Body of pancreas (tissue), 4 donors: ENCODE measurements at regions not wholly inside any gene's neighbourhood (a gene's known extent, or its start where the extent isn't known, plus 50 kb on each side); places are given as distances from the start of the nearest gene placed in this dataset.

Experiments used
- CTCF ChIP-seq, 7 experiments: fragments of 450-650 bp in 4 of 7; fragments of 200-600 bp in 3 of 7; sonication (generic) in 3 of 7; IDR thresholded peaks; one replicate each; pipeline ENCODE4 v1.5.1; 2016 to 2019; ENCODE audit warnings: antibody characterized with exemption in 7 of 7
- POLR2A ChIP-seq, 3 donors: fragments of 450-650 bp; IDR thresholded peaks; one replicate each; pipeline ENCODE4 v1.6.1; 2016; ENCODE audit warnings: antibody characterized with exemption in 3 of 3, mild to moderate bottlenecking in 2 of 3

GRCh38 chr3:101925564-101925963 is 76.2 kb downstream of the NFKBIZ start:
- TF ChIP-seq POLR2A (IDR thresholded peaks at IDR 0.05): no peak
- TF ChIP-seq CTCF (IDR thresholded peaks at IDR 0.05): no peak
